ENCODE measurements at regions not wholly inside any gene's neighbourhood (a gene's known extent, or its start where the extent isn't known, plus 50 kb on each side); places are given as distances from the start of the nearest gene placed in this dataset.

DNA sequence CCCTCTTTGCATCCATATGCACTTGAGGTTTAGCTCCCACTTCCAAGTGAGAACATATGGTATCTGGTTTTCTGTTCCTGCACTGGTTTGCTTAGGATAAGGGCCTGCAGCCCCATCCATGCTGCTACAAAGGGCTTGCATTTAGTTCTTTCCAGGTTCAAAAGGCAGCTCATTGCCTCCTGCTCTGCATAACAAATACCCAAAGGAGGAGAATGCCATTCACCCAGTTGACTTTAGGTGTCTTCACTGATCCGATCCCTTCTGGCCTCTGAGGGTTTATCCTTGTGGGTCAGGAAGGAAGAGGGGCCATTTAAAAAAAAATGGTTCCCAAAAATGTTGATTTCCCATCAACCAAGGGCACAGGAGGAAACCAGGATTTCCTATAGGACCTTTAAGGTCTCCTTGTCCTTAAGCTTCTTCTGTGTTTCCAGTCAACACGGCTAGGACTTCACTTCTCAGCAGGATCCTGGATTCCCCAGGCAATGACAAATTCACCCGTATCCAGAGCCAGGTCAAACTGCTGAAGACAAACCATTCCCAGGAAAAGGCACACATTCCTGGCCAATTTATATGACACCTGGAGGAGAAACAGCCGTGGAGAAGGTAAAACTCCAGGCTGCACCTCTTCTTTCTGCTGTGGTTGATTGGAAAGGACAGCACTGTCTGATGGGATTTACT lies 447.7 kb upstream of the CDH4 start:
- no peaks in the 10 kb centered on the region for H3K27me3 ChIP-seq (ENCODE audit: control insufficient read depth, insufficient read depth, low read length)
- DNase-seq: peak; percentile 60
- no peak overlapping the region for H3K4me3 ChIP-seq (ENCODE audit: insufficient read depth, low read depth, low read length)
- H3K36me3 ChIP-seq (replicated peaks; ENCODE audit: control insufficient read depth, insufficient read depth, low read length): no peaks in the 10 kb centered on the region

DNA sequence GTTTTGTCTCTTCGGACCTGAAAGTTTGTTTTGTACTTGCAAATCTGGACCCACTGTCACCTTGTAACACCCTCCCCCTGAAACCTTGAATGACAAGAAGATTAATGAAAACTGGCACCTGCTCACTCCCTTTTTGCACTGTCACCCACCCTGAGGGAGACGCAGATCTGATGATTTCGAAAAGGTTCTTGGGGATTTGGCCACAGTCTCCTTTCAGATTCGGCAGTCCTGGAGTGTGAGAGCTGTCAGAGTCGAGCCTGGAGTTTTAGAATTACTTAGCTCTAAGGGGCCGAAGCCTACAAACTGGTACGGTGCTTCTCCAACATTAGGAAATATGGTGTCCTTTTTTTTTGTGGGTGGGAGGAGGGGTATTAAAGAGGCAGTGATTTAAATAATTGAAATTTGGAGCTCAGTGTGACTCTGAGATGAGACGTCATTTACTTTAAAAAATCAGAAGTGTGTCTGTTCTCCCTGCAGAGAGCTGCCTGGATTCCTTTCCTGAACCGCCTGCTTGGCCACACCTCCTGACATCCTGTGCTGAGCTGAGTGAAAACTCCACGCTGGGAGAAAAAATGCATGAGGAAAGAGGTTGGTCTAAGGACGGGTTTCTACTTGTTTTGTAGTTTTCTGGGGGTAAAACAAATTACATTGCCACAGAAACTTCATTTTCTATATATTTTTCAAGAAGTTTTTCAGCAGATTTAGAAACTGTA lies 447.0 kb upstream of the CDH4 start:
- Histone ChIP-seq H3K4me3 (ENCODE audit: insufficient read depth, low read depth, low read length) (no peak overlapping the region), H3K36me3 (replicated peaks; ENCODE audit: control insufficient read depth, insufficient read depth, low read length) (no peaks in the 10 kb centered on the region), H3K27me3 (ENCODE audit: control insufficient read depth, insufficient read depth, low read length) (no peaks in the 10 kb centered on the region)
- DNase-seq: peak; percentile 55

DNA sequence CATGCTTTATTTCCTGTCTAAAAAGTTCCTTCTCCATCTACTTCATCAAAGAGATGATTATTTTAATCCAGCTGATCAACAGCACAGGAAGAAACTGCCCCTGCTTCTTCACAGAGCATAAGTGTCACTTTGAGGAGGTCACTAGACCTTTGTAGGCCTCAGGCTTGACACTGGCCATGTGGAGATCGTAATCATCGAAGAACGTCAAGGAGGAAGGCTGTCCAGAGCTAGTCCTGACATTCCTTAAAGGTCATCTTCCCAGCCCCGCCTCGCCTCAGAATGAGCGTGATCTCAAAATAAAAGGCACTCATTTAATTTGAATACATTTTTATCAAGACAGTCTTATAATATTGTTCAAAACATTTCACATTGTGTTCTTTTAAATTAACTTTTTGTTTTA lies 445.7 kb upstream of the CDH4 start:
- H3K36me3 ChIP-seq (replicated peaks; ENCODE audit: control insufficient read depth, insufficient read depth, low read length): no peaks in the 10 kb centered on the region
- DNase-seq: no peak
- H3K4me3 ChIP-seq (ENCODE audit: insufficient read depth, low read depth, low read length): no peak overlapping the region
- no peaks in the 10 kb centered on the region for H3K27me3 ChIP-seq (ENCODE audit: control insufficient read depth, insufficient read depth, low read length)

DNA sequence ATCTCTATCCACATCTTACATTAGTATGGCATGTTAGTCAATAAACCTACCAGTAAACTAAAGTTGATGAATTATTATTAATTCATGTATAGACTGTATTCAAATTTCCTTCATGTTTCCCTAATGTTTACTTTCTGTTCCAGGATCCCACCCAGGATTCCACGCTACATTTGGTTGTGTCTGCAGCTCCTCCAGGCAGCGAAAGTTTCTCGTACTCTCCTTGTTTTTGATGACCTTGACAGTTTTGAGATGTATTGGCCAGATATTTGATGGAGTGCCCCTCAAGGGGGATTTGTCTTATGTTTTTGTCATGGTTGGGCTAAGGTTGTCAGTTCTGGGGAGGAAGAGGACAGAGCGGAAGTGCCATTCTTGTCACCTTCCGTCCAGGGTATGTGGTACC lies 445.2 kb upstream of the CDH4 start:
- no peaks in the 10 kb centered on the region for H3K27me3 ChIP-seq (ENCODE audit: control insufficient read depth, insufficient read depth, low read length)
- no peak overlapping the region for H3K4me3 ChIP-seq (ENCODE audit: insufficient read depth, low read depth, low read length)
- no peak for DNase-seq
- H3K36me3 ChIP-seq (replicated peaks; ENCODE audit: control insufficient read depth, insufficient read depth, low read length): no peaks in the 10 kb centered on the region

DNA sequence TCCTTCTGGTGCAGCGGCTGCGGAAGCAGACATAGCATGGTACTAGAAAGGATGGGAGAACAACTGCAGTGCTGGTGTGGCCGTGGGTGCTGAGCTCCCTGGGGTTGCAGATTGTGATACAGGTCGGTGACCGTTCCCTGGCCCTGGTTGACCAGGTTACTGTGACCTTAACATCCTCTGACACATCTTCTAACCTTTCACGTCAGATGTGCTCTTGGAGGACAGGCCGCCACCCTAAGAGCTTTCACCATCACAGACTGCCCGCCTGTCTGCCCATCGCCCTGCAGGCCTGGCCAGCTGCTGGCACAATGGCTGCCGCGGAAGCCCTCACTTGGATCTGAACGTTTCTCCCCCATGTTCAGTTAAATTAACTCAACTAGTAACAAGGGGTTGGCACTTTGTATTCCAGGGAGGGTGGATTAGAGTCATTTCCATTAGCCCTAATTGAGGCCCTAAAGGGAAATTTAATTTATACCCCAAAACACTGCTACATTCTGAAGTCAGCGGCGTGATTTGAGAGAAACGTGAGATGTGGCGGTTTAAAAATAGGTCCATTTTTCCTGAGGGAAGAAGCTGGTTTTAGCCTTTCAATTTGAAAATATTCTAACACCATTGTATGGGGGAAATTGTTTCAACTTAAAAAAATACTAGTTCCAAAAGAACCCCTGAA lies 443.9 kb upstream of the CDH4 start:
- H3K27me3 ChIP-seq (ENCODE audit: control insufficient read depth, insufficient read depth, low read length): no peaks in the 10 kb centered on the region

DNA sequence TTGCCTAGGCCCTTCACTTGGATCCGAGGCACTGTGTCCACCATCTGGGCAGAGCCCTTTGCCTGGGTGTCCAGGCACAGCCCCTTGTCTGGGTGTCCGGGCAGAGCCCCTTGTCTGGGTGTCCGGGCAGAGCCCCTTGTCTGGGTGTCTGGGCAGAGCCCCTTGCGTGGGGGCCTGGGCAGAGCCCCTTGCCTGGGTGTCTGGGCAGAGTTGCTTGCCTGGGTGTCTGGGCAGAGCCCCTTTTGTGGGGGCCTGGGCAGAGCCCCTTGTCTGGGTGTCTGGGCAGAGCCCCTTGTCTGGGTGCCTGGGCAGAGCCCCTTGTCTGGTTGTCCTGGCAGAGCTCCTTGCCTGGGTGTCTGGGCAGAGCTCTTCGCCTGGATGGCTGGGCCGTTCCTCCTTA lies 443.4 kb upstream of the CDH4 start:
- Histone ChIP-seq H3K36me3 (replicated peaks; ENCODE audit: control insufficient read depth, insufficient read depth, low read length) (no peaks in the 10 kb centered on the region), H3K4me3 (ENCODE audit: insufficient read depth, low read depth, low read length) (no peak overlapping the region), H3K27me3 (ENCODE audit: control insufficient read depth, insufficient read depth, low read length) (no peaks in the 10 kb centered on the region)
- DNase-seq: no peak

More for the DNA sequence above, 443.9 kb upstream of the CDH4 start:
- Histone ChIP-seq H3K36me3 (replicated peaks; ENCODE audit: control insufficient read depth, insufficient read depth, low read length) (no peaks in the 10 kb centered on the region), H3K4me3 (ENCODE audit: insufficient read depth, low read depth, low read length) (no peak overlapping the region)
- no peak for DNase-seq

DNA sequence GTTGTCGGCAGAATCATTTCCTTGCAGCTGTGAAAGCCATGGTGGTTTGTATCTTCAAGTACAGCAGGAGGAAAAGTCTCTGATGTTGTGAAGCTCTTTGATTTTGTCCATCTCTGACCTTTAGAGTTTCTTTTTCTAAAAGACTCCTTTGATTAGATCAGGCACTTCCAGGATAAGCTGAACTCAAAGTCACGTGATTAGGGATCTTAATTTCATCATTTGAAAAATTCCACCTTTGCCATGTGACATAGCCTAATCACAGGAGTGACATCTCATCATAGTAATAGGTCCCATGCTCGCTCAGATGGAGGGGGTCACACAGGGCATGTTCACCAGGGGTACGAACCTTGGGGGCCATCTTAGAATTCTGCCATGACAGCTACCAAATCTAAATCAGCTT lies 441.5 kb upstream of the CDH4 start:
- Histone ChIP-seq H3K27me3 (ENCODE audit: control insufficient read depth, insufficient read depth, low read length) (no peaks in the 10 kb centered on the region), H3K36me3 (replicated peaks; ENCODE audit: control insufficient read depth, insufficient read depth, low read length) (no peaks in the 10 kb centered on the region), H3K4me3 (ENCODE audit: insufficient read depth, low read depth, low read length) (no peak overlapping the region)
- DNase-seq: no peak

DNA sequence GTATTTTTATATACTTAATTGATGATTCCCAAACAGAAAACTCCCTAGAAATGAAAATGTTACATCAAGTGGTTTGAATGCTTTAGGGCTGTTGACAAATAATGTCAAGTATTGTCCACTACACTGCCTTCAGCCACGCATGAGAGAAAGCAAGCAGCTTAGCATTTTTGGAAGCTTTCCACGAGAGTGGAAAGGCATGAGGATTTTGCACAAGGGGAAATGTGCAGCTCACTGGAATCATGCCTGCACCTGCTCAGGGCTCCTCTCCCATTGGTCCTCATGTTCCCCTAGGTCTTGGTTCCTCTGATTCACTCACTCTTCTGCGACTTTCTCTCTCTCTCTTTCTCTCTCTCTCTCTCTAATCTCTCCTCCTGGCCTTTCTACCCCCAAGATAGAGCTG lies 439.5 kb upstream of the CDH4 start:
- no peaks in the 10 kb centered on the region; the same call in 1 of the 2 replicates for H3K27me3 ChIP-seq (ENCODE audit: control insufficient read depth, insufficient read depth, low read length)
- H3K36me3 ChIP-seq (replicated peaks; ENCODE audit: control insufficient read depth, insufficient read depth, low read length): no peaks in the 10 kb centered on the region
- no peak overlapping the region for H3K4me3 ChIP-seq (ENCODE audit: insufficient read depth, low read depth, low read length)
- DNase-seq: no peak

DNA sequence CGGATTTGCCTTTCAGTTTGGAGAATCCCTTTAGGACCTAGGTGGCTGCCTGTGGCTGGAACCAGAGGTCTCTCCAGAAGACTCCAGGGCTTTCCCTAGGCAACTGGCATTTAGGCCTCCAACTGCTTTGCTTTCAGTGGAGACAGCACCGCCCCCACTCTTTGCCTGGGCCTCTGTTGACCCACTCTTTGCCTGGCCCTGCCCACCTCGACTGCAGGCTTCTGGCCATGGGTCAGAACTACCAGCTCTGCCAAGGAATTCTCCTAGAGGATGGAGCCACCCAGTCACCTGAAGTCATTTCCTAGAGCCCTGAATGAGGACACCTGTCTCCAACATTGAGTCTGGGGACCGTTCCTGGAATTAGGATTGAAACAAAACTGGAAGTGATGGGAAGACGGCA lies 439.0 kb upstream of the CDH4 start:
- H3K36me3 ChIP-seq (replicated peaks; ENCODE audit: control insufficient read depth, insufficient read depth, low read length): no peaks in the 10 kb centered on the region
- H3K27me3 ChIP-seq (ENCODE audit: control insufficient read depth, insufficient read depth, low read length): no peaks in the 10 kb centered on the region; the same call in 1 of the 2 replicates
- DNase-seq: no peak
- H3K4me3 ChIP-seq (ENCODE audit: insufficient read depth, low read depth, low read length): no peak overlapping the region

DNA sequence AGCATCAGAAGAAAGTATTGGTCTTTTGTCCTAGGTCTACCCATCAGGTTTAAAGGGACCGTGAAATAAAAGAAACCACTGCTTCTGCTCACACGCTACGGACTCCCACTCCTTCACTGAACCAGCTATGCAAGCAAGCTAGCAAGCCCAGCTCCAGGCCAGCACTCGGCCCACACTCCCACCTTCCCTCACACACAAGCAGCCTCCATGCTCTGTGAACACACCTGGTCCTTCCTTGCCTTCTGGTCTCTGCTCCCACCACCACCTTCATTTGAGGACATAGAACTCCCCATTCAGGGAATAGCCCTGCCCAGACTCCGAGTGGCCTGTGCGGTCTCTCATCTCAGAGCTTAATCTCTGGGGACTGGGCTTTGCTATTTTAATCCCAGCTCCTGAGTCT lies 436.4 kb upstream of the CDH4 start:
- no peak overlapping the region for H3K4me3 ChIP-seq (ENCODE audit: insufficient read depth, low read depth, low read length)
- no peaks in the 10 kb centered on the region for H3K36me3 ChIP-seq (replicated peaks; ENCODE audit: control insufficient read depth, insufficient read depth, low read length)
- no peaks in the 10 kb centered on the region; the same call in 1 of the 2 replicates for H3K27me3 ChIP-seq (ENCODE audit: control insufficient read depth, insufficient read depth, low read length)
- DNase-seq: no peak

DNA sequence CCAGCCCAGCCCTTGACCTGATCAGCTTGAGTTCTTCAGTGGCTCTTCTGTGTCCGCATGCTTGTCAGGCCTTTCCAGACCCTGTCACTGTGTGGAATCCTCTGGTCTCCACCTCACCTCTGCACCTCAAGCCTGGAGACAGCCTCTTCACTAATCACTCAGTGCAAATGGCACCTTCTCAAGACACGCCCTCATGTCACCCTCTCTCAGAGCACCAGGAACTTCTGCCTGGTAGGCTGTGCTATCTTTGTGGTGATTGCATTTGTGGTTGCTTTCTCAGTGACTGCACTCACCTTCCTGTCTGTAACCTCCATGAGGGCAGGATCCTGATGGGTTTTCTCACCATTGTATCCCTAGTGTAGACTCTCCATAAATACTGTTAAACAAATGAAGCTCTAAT lies 435.2 kb upstream of the CDH4 start:
- no peak for DNase-seq
- Histone ChIP-seq H3K36me3 (replicated peaks; ENCODE audit: control insufficient read depth, insufficient read depth, low read length) (no peaks in the 10 kb centered on the region), H3K27me3 (ENCODE audit: control insufficient read depth, insufficient read depth, low read length) (no peaks in the 10 kb centered on the region; the same call in 1 of the 2 replicates), H3K4me3 (ENCODE audit: insufficient read depth, low read depth, low read length) (no peak overlapping the region)

DNA sequence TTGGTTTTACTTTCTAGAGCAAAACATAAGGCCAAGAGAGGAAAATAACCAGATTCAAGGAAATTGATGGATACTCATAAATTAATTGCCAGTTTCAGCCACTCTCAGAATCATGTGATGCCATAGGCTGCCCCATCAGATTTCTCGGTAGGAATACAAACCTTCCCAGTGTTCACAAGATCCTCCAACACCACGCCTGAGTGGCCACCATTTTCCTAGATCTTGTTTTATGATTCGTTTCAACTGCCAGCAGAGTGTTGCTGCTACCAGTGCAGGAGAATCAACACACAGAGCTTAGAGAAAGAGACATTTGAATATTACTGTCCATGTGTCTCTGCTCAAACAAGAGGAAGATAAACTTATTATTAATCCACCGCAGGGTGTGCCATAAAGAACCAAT lies 434.2 kb upstream of the CDH4 start:
- no peak overlapping the region for H3K4me3 ChIP-seq (ENCODE audit: insufficient read depth, low read depth, low read length)
- no peak for DNase-seq
- no peaks in the 10 kb centered on the region; the same call in 1 of the 2 replicates for H3K27me3 ChIP-seq (ENCODE audit: control insufficient read depth, insufficient read depth, low read length)
- H3K36me3 ChIP-seq (replicated peaks; ENCODE audit: control insufficient read depth, insufficient read depth, low read length): no peaks in the 10 kb centered on the region

DNA sequence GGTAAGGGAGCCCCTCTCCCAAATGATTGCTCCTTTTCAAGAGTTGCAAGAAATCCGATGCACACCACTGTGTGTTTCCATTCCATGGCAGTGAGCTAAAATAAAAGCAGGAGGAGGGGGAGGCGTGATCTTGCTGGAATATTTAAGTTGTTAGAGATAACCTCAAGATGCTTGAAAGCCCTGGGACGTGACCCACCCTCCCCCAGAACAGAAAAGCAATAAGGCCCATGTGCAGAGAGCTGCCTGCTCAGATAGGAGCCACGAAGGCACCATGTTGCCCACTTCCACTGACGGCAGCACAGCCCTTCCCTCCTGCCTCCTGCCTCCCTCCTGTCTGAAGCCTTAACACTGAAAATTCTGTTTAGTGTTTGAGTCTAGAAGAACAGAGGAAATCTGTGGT lies 432.6 kb upstream of the CDH4 start:
- H3K4me3 ChIP-seq (ENCODE audit: insufficient read depth, low read depth, low read length): no peak overlapping the region
- no peaks in the 10 kb centered on the region; the same call in 1 of the 2 replicates for H3K27me3 ChIP-seq (ENCODE audit: control insufficient read depth, insufficient read depth, low read length)
- no peak for DNase-seq
- no peaks in the 10 kb centered on the region for H3K36me3 ChIP-seq (replicated peaks; ENCODE audit: control insufficient read depth, insufficient read depth, low read length)

DNA sequence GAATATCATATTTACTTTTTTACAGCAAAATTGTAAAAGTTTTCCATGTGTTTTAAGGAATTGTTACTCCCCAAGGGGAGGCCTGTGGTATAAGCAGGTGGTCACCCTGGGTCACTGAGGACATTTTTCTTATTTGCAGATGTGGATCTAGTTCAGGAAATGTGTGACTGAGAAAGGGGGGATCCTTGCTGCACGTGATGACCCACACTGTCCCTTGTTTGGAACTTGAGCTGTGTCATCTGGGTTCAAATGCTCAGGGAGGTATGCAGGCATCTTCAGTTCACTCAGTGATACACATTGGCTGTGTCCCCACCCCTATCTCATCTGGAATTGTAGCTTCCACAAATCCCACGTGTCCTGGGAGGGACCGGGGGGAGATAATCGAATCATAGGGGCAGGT lies 431.9 kb upstream of the CDH4 start:
- Histone ChIP-seq H3K27me3 (ENCODE audit: control insufficient read depth, insufficient read depth, low read length) (no peaks in the 10 kb centered on the region; the same call in 1 of the 2 replicates), H3K4me3 (ENCODE audit: insufficient read depth, low read depth, low read length) (no peak overlapping the region), H3K36me3 (replicated peaks; ENCODE audit: control insufficient read depth, insufficient read depth, low read length) (no peaks in the 10 kb centered on the region)
- DNase-seq: no peak

DNA sequence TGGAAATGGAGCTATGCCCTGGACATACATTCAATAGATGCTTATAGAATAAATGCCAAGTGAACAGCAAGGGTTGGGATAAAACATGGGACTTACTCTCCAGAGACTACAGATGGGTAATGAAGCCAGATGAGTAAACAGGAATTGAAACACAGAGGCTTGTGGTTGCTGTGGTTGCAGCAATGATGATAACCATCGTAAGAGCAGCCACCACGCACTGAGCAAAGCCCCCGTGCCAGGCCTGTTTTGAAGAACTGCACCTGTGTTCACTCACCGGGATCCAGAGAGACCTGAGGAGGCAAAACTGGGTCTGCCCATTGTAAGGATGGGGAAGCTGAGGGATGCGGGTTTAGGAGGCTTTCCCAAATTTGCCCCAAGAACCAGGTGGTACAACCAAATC lies 431.1 kb upstream of the CDH4 start:
- Histone ChIP-seq H3K27me3 (ENCODE audit: control insufficient read depth, insufficient read depth, low read length) (no peaks in the 10 kb centered on the region; the same call in 1 of the 2 replicates), H3K36me3 (replicated peaks; ENCODE audit: control insufficient read depth, insufficient read depth, low read length) (no peaks in the 10 kb centered on the region), H3K4me3 (ENCODE audit: insufficient read depth, low read depth, low read length) (no peak overlapping the region)
- DNase-seq: no peak

Data from H7 (cell line).